SJCRH30 (cell line): ENCODE measurements at regions not wholly inside any gene's neighbourhood (a gene's known extent, or its start where the extent isn't known, plus 50 kb on each side); places are given as distances from the start of the nearest gene placed in this dataset.
"Not testable (repeated sequence)": the region's sequence is repeated elsewhere in the genome, so short reads cannot be mapped to it uniquely, and the experiment has no call there.

Experiments used
- DNase-seq, 2 experiments: peaks; one replicate each; pipeline ENCODE4 v3.0.0-alpha.2; 2015 to 2020
- H3K27ac ChIP-seq: fragments of 250-450 bp; sonication (Bioruptor Pico); 2 replicates; pipeline ENCODE4 v1.5.1; 2020; ENCODE audit warnings: mild to moderate bottlenecking, moderate library complexity
- H3K27me3 ChIP-seq: fragments of 250-450 bp; sonication (Bioruptor Pico); 2 replicates; pipeline ENCODE4 v1.5.1; 2020; ENCODE audit warnings: mild to moderate bottlenecking, moderate library complexity
- H3K36me3 ChIP-seq: fragments of 250-450 bp; sonication (Bioruptor Pico); 2 replicates; pipeline ENCODE4 v1.5.1; 2020; ENCODE audit warnings: mild to moderate bottlenecking, moderate library complexity
- H3K4me1 ChIP-seq: fragments of 250-450 bp; sonication (Bioruptor Pico); 2 replicates; pipeline ENCODE4 v1.5.1; 2020; ENCODE audit warnings: mild to moderate bottlenecking, moderate library complexity
- H3K4me3 ChIP-seq: fragments of 250-450 bp; sonication (Bioruptor Pico); 2 replicates; pipeline ENCODE4 v1.5.1; 2020; ENCODE audit warnings: mild to moderate bottlenecking, moderate library complexity
- H3K9me3 ChIP-seq: fragments of 250-450 bp; sonication (Bioruptor Pico); replicated peaks from 2 replicates; pipeline ENCODE4 v1.5.1; 2020; ENCODE audit warnings: mild to moderate bottlenecking, moderate library complexity

- no peak overlapping the region for H3K4me3 ChIP-seq
- H3K36me3 ChIP-seq: no peaks in the 10 kb centered on the region
- H3K9me3 ChIP-seq: no peaks in the 10 kb centered on the region
Measured at GRCh38 chr19:56894626-56895025, 54.1 kb upstream of the PEG3 start.

GRCh38 chr19:56896095-56896494 lies 55.6 kb upstream of the PEG3 start:
- peak; percentile 83 to 84 for DNase-seq
- Histone ChIP-seq H3K4me1 (peaks cover 29% of the 10 kb centered on the region), H3K27me3 (no peaks in the 10 kb centered on the region), H3K4me3 (no peak overlapping the region), H3K27ac (peak overlapping the region; percentile 60), H3K36me3 (no peaks in the 10 kb centered on the region), H3K9me3 (no peaks in the 10 kb centered on the region)

More at GRCh38 chr19:56894626-56895025, 54.1 kb upstream of the PEG3 start:
- Histone ChIP-seq H3K4me1 (peaks cover 21% of the 10 kb centered on the region), H3K27me3 (no peaks in the 10 kb centered on the region), H3K27ac (no peak overlapping the region)
- DNase-seq: no peak

DNA sequence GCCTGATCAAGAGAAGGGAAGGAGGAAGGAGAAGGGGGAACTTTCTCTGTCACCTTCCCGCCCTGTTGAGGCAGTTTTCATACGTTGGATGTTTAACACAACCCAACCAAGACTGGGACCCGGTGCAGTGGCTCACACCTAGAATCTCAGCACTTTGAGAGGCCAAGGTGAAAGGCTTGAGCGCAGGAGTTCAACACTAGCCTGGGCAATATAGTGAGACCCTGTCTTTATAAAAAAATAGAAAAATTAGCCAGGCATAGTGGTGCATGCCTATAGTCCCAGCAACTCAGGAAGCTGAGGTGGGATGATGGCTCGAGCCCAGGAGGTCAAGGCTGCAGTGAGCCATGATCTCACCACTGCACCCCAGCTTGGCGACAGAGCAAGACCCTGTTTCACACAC lies 59.4 kb upstream of the PEG3 start:
- Histone ChIP-seq H3K4me1 (peaks cover 42% of the 10 kb centered on the region), H3K27ac (peak overlapping the region; percentile 96), H3K4me3 (no peak overlapping the region), H3K36me3 (no peaks in the 10 kb centered on the region), H3K9me3 (no peaks in the 10 kb centered on the region), H3K27me3 (no peaks in the 10 kb centered on the region)
- no peak for DNase-seq

DNA sequence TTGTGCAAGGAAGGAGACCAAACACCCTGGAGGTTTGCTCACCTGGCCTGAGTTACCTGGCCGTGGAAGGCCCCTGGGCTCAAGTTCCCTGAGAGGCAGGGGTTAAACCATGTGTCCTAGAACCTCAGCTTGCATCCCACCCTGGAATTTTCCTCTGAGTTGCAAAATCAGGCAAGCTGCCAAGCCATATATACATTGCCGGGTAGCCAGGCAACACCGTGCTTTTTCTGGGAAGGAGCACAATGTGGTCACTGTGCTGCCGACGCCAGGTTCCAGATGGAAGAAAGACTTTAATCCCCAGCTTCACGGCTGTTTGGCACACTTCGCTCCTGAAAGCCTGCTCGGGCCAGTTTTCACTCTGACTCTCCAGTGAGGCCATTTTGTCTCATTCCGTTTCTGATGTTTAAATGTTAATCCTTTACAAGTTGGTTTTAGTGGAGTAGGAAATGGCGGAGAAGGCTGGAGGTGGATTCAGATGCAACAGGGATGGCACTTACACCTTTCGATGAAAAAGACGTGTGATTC lies 60.1 kb upstream of the PEG3 start:
- H3K4me3 ChIP-seq: peak overlapping the region; percentile 46
- H3K27me3 ChIP-seq: no peaks in the 10 kb centered on the region
- H3K36me3 ChIP-seq: no peaks in the 10 kb centered on the region
- H3K4me1 ChIP-seq: peaks cover 44% of the 10 kb centered on the region
- peak; percentile 98 to 99 for DNase-seq
- H3K9me3 ChIP-seq: no peaks in the 10 kb centered on the region
- peak overlapping the region; percentile 96 for H3K27ac ChIP-seq

DNA sequence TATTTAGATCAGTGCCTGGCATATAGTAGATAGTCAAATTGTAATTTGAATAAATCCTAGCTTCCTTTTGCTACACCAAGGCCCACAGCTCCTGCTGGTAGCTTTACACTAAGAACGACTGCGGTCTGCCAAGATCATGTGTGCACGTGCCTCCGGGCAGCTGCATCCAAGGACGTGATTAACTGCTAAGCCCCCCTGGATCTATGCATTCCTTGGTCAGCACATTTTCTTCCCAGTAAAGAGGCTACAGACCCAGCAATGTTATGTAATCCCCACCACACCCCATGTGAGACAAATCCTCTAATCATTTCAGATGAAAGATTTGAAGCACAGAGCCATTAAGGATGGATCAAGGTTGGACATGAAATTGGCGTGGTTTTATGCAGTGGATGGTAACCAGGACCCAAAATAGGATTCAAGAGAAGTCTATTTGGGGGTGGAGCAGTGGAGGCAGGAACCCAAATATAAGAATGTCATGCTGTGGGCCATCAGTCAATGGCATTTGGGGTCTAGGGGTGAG lies 65.2 kb upstream of the PEG3 start:
- no peaks in the 10 kb centered on the region for H3K27me3 ChIP-seq
- peak; percentile 96 to 98 for DNase-seq
- H3K4me1 ChIP-seq: peaks cover 31% of the 10 kb centered on the region
- H3K4me3 ChIP-seq: peak overlapping the region; percentile 5
- no peaks in the 10 kb centered on the region; the same call in 1 of the 2 replicates for H3K36me3 ChIP-seq
- H3K27ac ChIP-seq: peak overlapping the region; percentile 82
- no peaks in the 10 kb centered on the region; the same call in 1 of the 2 replicates for H3K9me3 ChIP-seq

GRCh38 chr19:56912401-56913112 lies 72.0 kb upstream of the PEG3 start:
- DNase-seq: peak; percentile 54 to 78
- Histone ChIP-seq H3K27ac (peak overlapping the region; percentile 78), H3K36me3 (no peaks in the 10 kb centered on the region; the same call in 1 of the 2 replicates), H3K27me3 (no peaks in the 10 kb centered on the region), H3K4me3 (peak overlapping the region; percentile 12; the same call in 1 of the 2 replicates), H3K9me3 (no peaks in the 10 kb centered on the region), H3K4me1 (peaks cover 36% of the 10 kb centered on the region)

DNA sequence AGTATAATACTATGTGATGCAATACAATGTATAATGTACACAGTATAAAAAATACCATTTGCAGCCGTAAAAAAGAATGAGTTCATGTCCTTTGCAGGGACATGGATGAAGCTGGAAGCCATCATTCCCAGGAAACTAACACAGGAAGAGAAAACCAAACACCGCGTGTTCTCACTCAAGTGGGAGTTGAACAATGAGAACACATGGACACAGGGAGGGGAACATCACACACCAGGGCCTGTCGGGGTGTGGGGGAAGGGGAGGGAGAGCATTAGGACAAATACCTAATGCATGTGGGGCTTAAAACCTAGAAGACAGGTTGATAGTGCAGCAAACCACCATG lies 72.6 kb upstream of the PEG3 start:
- Histone ChIP-seq H3K27ac (peak overlapping the region; percentile 78), H3K4me1 (peaks cover 39% of the 10 kb centered on the region)
- H3K36me3 ChIP-seq, H3K27me3 ChIP-seq, H3K9me3 ChIP-seq, H3K4me3 ChIP-seq: not testable (repeated sequence)
- DNase-seq: peak; percentile 31 to 46

- Histone ChIP-seq H3K9me3 (peaks cover 5% of the 10 kb centered on the region), H3K36me3 (no peaks in the 10 kb centered on the region)
- no peak for DNase-seq
Measured at GRCh38 chr19:56916528-56916927, 76.0 kb upstream of the PEG3 start.

GRCh38 chr19:56917529-56917928 lies 77.0 kb upstream of the PEG3 start:
- Histone ChIP-seq H3K4me3 (peak overlapping the region; percentile 50), H3K9me3 (peaks cover 5% of the 10 kb centered on the region), H3K36me3 (no peaks in the 10 kb centered on the region), H3K27me3 (no peaks in the 10 kb centered on the region), H3K4me1 (peaks cover 26% of the 10 kb centered on the region), H3K27ac (peak overlapping the region; percentile 63)
- peak; percentile 33 to 67 for DNase-seq

More at GRCh38 chr19:56916528-56916927, 76.0 kb upstream of the PEG3 start:
- H3K27me3 ChIP-seq: no peaks in the 10 kb centered on the region
- no peak overlapping the region for H3K27ac ChIP-seq
- peaks cover 36% of the 10 kb centered on the region for H3K4me1 ChIP-seq
- H3K4me3 ChIP-seq: no peak overlapping the region

DNA sequence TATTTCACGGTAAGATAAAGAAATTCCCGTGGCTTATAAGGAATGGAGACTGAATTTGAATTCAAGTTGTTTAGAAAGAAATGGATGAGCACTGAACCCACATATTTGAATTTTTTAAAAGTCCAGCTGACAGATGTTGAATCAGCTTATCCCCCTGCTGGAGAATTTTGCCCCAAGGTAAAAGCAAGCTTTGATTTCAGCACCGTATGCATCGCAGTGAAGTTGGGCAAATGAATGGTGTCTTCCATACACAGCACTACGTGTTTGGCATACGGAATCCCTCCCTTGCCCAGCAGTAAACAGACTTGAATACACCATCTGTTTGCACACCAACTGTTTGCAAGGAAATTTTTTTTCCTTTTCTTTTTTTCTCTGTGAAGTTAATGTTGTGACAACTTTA lies 77.5 kb upstream of the PEG3 start:
- peak; percentile 74 to 85 for DNase-seq
- Histone ChIP-seq H3K36me3 (no peaks in the 10 kb centered on the region), H3K27ac (peak overlapping the region; percentile 63), H3K27me3 (no peaks in the 10 kb centered on the region), H3K4me3 (peak overlapping the region; percentile 50), H3K9me3 (peaks cover 5% of the 10 kb centered on the region), H3K4me1 (peaks cover 22% of the 10 kb centered on the region)

- Histone ChIP-seq H3K36me3 (no peaks in the 10 kb centered on the region), H3K27me3 (no peaks in the 10 kb centered on the region), H3K9me3 (peaks cover 5% of the 10 kb centered on the region), H3K27ac (peak overlapping the region; percentile 63), H3K4me3 (no peak overlapping the region), H3K4me1 (peaks cover 15% of the 10 kb centered on the region)
- DNase-seq: no peak
Measured at GRCh38 chr19:56918682-56919307, 78.3 kb upstream of the PEG3 start.

GRCh38 chr19:56919308-56919995 lies 78.9 kb upstream of the PEG3 start:
- peaks cover 5% of the 10 kb centered on the region for H3K9me3 ChIP-seq
- no peaks in the 10 kb centered on the region for H3K36me3 ChIP-seq
- peaks cover 15% of the 10 kb centered on the region for H3K4me1 ChIP-seq

DNA sequence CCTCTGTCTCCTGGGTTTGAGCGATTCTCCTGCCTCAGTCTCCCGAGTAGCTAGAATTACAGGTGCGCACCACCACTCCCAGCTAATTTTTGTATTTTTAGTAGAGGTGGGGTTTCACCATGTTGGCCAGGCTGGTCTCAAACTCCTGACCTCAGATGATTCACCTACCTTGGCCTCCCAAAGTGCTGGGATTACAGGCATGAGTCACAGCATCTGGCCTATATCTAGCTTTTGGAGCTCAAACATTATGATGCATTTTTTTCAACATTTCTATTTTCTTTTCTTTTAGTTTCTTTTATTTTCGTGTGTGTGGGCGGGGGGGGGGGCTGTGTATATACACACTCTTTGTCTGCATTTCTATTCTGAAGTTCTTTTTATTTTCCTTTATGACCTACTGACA lies 85.6 kb upstream of the PEG3 start:
- H3K27ac ChIP-seq, H3K4me3 ChIP-seq, H3K27me3 ChIP-seq, H3K9me3 ChIP-seq, DNase-seq, H3K36me3 ChIP-seq, H3K4me1 ChIP-seq: not testable (repeated sequence)

More at GRCh38 chr19:56919308-56919995, 78.9 kb upstream of the PEG3 start:
- Histone ChIP-seq H3K27ac (no peak overlapping the region), H3K4me3 (no peak overlapping the region), H3K27me3 (no peaks in the 10 kb centered on the region)
- DNase-seq: no peak

- Histone ChIP-seq H3K9me3 (peaks cover 6% of the 10 kb centered on the region), H3K36me3 (no peaks in the 10 kb centered on the region), H3K4me3 (no peak overlapping the region), H3K4me1 (peaks cover 3% of the 10 kb centered on the region; the same call in 1 of the 2 replicates), H3K27me3 (no peaks in the 10 kb centered on the region), H3K27ac (no peak overlapping the region)
- no peak for DNase-seq
Measured at GRCh38 chr19:56927294-56927693, 86.8 kb upstream of the PEG3 start.

DNA sequence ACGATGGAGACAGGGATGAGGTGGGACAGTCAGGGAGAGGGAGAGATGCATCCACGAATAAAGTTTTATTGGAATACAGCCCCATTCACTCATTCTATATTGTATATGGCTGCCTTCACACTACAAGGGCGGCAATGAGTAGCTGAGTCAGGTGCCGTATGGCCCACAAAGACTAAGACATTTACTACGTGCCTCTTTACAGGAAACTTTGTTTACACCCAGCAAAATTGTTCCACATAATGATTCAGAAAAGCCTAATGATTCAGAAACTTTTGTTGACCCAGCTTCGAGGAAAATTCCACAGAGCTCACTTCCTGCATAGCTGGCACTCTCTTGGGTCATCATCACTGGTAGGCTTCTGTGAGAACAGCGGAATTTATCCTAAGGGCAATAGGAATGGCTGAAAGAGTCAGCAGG lies 87.3 kb upstream of the PEG3 start:
- no peak overlapping the region for H3K27ac ChIP-seq
- H3K4me1 ChIP-seq: peaks cover 3% of the 10 kb centered on the region; the same call in 1 of the 2 replicates
- no peak for DNase-seq
- H3K9me3 ChIP-seq: peaks cover 6% of the 10 kb centered on the region
- H3K36me3 ChIP-seq: no peaks in the 10 kb centered on the region
- H3K4me3 ChIP-seq: no peak overlapping the region
- no peaks in the 10 kb centered on the region for H3K27me3 ChIP-seq
